WTC11 (cell line): ENCODE measurements at regions not wholly inside any gene's neighbourhood (a gene's known extent, or its start where the extent isn't known, plus 50 kb on each side); places are given as distances from the start of the nearest gene placed in this dataset.
"Not testable (repeated sequence)": the region's sequence is repeated elsewhere in the genome, so short reads cannot be mapped to it uniquely, and the experiment has no call there.

Experiments used
- ATAC-seq: fragments of 200-7000 bp; cut with Tn5 transposase; 2 replicates; pipeline ENCODE4 v1.10.0; 2021; ENCODE audit warnings: mild to moderate bottlenecking, moderate library complexity
- CTCF ChIA-PET: fragments of 300-600 bp; sonication (Branson Sonifier 250); formaldehyde crosslinking; loops from one replicate; lab custom pipeline; 2021; ENCODE audit warnings: antibody characterized with exemption; lab: Charles Lee
- POLR2A ChIA-PET: fragments of 350-600 bp; sonication (Branson Sonifier 250); formaldehyde crosslinking; loops from one replicate; lab custom pipeline; 2021; ENCODE audit warnings: antibody characterized with exemption; lab: Charles Lee
- DNase-seq: peaks from one replicate; pipeline ENCODE4 v3.0.0; 2021; ENCODE audit warnings: low spot score
- H3K27ac Mint-ChIP-seq: 2 replicates; pipeline ENCODE4 v1.8.0; 2021; ENCODE audit warnings: mixed read lengths
- H3K27me3 Mint-ChIP-seq: 2 replicates; pipeline ENCODE4 v1.8.0; 2021; ENCODE audit warnings: low read depth, mild to moderate bottlenecking, moderate library complexity, mixed read lengths
- H3K36me3 Mint-ChIP-seq: 2 replicates; pipeline ENCODE4 v1.8.0; 2021; ENCODE audit warnings: mixed read lengths
- H3K4me1 Mint-ChIP-seq: 2 replicates; pipeline ENCODE4 v1.8.0; 2022; ENCODE audit warnings: mixed read lengths
- H3K4me3 Mint-ChIP-seq: 2 replicates; pipeline ENCODE4 v1.8.0; 2021; ENCODE audit warnings: mild to moderate bottlenecking, moderate library complexity, mixed read lengths
- H3K9me3 Mint-ChIP-seq: 2 replicates; pipeline ENCODE4 v1.8.0; 2021; ENCODE audit warnings: mixed read lengths
- NFYB ChIP-seq: sonication (generic); formaldehyde crosslinking; conservative IDR thresholded peaks from 2 replicates; pipeline ENCODE4 v1.8.0; 2022; ENCODE audit warnings: low read depth, missing genetic modification reagents

DNA sequence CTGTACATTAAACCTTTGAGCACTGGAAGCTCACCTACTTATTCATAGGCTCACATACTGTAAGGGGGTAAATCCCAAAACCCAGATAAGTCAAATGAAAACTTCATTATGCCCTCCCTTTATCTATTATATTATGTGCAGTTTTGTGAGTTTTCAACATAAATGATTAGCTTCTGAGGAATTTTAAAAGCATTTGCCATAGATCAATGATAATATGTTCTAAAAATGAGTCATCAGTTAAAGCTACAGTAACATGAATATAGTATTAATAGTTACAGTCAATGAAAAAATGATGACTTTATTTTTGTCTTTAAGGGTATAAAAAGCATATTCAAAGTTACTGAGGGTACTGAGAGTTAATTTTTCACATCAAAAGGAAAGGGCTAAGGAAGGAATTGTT, 151.9 kb downstream of the SPATA31A6 start:
- peaks cover 15% of the 10 kb centered on the region for H3K4me1 Mint-ChIP-seq
- ATAC-seq, result not testable (repeated sequence)

GRCh38 chr9:42335984-42336657, 152.7 kb downstream of the SPATA31A6 start:
- CTCF ChIA-PET, result not testable (repeated sequence)

More for the DNA sequence above, 151.9 kb downstream of the SPATA31A6 start:
- DNase-seq, H3K36me3 Mint-ChIP-seq, H3K27me3 Mint-ChIP-seq, H3K27ac Mint-ChIP-seq, H3K4me3 Mint-ChIP-seq, H3K9me3 Mint-ChIP-seq, POLR2A ChIA-PET, CTCF ChIA-PET: not testable (repeated sequence)

GRCh38 chr9:42338275-42338674, 154.8 kb downstream of the SPATA31A6 start:
- H3K36me3 Mint-ChIP-seq, H3K4me1 Mint-ChIP-seq, H3K9me3 Mint-ChIP-seq, ATAC-seq, H3K4me3 Mint-ChIP-seq, POLR2A ChIA-PET, CTCF ChIA-PET, H3K27me3 Mint-ChIP-seq, H3K27ac Mint-ChIP-seq, DNase-seq: not testable (repeated sequence)

More at GRCh38 chr9:42335984-42336657, 152.7 kb downstream of the SPATA31A6 start:
- POLR2A ChIA-PET, DNase-seq, ATAC-seq, H3K4me3 Mint-ChIP-seq, H3K27ac Mint-ChIP-seq, H3K9me3 Mint-ChIP-seq, H3K27me3 Mint-ChIP-seq, H3K4me1 Mint-ChIP-seq, H3K36me3 Mint-ChIP-seq: not testable (repeated sequence)

DNA sequence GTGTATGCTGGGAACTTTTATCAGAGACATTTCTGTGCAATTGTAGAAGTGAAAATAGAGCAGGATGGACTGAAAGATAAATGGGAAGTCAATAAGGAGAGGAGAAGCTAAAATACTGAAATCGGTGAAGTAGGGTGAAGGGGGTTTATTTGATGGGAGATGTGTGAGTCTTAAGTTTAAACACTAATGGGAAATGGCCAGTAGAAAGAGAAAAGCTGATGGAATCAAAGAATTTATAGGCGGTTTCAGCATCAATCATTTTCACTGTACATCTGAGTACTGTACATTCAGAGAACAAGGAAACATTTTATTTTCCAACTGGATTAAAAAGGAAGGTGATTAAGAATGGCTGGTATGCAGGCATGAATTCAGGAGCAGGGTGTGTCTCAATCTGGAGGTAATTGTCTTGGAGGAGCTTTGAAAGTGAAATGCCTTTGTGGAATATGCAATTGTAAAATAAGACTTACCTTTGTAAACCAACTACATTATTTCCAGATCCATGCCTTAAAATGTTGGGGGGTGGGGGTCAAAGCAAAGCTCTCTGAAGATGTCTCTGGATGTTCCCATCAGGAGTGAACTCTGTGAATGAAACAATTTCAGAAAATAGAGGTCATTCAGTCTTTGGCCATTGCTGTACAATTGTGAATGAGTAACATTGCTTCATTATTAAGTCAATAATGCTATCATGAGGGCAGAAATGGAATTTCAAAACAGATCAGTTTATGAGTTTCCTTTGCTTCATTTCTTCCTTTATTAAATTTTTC, 156.4 kb downstream of the SPATA31A6 start:
- H3K4me1 Mint-ChIP-seq, DNase-seq, CTCF ChIA-PET, ATAC-seq, H3K27me3 Mint-ChIP-seq, H3K9me3 Mint-ChIP-seq, H3K4me3 Mint-ChIP-seq, H3K36me3 Mint-ChIP-seq, POLR2A ChIA-PET: not testable (repeated sequence)
- peak overlapping the region; percentile 48; the same call in 1 of the 2 replicates for H3K27ac Mint-ChIP-seq

DNA sequence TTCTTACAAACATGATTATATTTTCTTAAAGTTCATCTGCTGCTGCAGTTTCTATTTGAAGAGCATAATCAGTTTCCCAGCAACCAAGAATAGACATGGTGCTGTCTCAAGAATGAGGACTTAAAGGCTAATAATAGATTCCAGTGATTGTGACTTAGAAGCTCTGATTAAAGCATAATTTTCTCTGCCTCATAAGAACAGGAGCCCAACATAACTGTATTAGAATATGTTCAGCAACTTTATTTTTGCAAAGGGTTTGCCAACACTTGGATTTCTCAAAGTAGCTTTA, 156.9 kb downstream of the SPATA31A6 start:
- H3K4me1 Mint-ChIP-seq, ATAC-seq, POLR2A ChIA-PET, H3K27me3 Mint-ChIP-seq, DNase-seq, H3K9me3 Mint-ChIP-seq, H3K27ac Mint-ChIP-seq, H3K36me3 Mint-ChIP-seq, CTCF ChIA-PET, H3K4me3 Mint-ChIP-seq: not testable (repeated sequence)

DNA sequence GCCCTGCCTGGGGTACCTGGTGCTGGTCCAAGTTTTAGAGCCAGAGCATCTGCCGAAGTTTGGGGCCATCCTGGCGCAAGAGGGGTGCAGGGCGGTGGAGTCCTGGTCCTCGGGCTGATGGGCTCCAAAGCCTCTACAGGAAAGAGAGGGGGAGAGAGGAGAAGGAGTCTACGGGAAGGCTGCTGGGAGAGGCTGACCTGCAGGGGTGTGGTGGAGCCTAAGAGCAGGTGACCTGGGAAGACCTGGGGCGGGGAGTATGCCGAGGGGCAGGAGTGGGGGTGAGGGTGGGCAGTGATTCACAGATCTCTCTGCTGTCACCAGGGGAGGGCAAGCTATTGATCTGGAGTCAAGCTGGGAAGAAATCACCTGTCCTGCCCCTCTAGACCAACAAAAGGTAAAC, 158.4 kb downstream of the SPATA31A6 start:
- POLR2A ChIA-PET, CTCF ChIA-PET, H3K4me3 Mint-ChIP-seq, H3K27ac Mint-ChIP-seq, H3K9me3 Mint-ChIP-seq, H3K27me3 Mint-ChIP-seq, ATAC-seq, H3K4me1 Mint-ChIP-seq, DNase-seq, H3K36me3 Mint-ChIP-seq: not testable (repeated sequence)

GRCh38 chr9:42342297-42342696, 158.8 kb downstream of the SPATA31A6 start:
- H3K27me3 Mint-ChIP-seq, H3K9me3 Mint-ChIP-seq, ATAC-seq, DNase-seq, CTCF ChIA-PET, H3K27ac Mint-ChIP-seq, POLR2A ChIA-PET, H3K4me3 Mint-ChIP-seq, H3K4me1 Mint-ChIP-seq, H3K36me3 Mint-ChIP-seq: not testable (repeated sequence)

DNA sequence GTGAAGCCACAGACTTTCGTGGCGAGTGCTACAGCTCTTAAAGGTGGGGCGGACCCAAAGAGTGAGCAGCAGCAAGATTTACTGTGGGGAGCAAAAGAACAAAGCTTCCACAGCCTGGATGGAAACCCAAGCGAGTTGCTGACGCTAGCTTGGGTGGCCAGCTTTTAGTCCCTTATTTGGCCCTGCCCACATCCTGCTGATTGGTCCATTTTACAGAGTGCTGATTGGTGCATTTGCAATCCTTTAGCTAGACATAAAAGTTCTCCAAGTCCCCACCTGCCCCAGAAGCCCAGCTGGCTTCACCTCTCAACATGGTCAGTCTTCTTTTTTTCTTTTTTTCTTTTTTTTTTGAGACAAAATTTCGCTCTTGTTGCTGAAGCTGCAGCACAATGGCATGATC, 161.0 kb downstream of the SPATA31A6 start:
- CTCF ChIA-PET, POLR2A ChIA-PET, H3K9me3 Mint-ChIP-seq, H3K27ac Mint-ChIP-seq, H3K36me3 Mint-ChIP-seq, H3K4me3 Mint-ChIP-seq, H3K4me1 Mint-ChIP-seq, ATAC-seq, H3K27me3 Mint-ChIP-seq, DNase-seq: not testable (repeated sequence)
- TF ChIP-seq NFYB (CRISPR knock-in tag), result peak; percentile 44; the same call in 1 of the 2 replicates

DNA sequence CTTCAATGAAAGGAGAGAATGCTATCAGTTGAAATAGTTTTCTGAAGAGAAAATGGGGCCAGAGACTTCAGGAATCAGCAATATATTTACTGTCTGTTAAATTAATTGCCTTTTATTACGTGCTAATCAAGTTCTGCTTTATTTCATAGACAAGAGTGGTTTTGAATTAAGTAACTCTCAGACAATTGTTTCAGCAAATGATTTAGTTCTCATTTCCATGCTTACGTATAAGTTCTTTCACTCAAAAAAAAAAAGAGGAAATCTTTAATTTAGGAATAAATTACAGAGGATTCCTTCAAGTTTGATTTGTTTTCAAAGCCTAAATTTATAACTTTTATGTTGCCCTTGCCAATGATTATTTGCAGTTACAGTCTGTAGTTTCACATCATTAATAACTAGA, 163.5 kb downstream of the SPATA31A6 start:
- H3K27ac Mint-ChIP-seq, H3K36me3 Mint-ChIP-seq, CTCF ChIA-PET, ATAC-seq, H3K9me3 Mint-ChIP-seq, H3K27me3 Mint-ChIP-seq, POLR2A ChIA-PET, H3K4me3 Mint-ChIP-seq, DNase-seq, H3K4me1 Mint-ChIP-seq: not testable (repeated sequence)

- H3K36me3 Mint-ChIP-seq, H3K27me3 Mint-ChIP-seq, CTCF ChIA-PET, DNase-seq, ATAC-seq, H3K9me3 Mint-ChIP-seq, H3K27ac Mint-ChIP-seq, POLR2A ChIA-PET, H3K4me3 Mint-ChIP-seq, H3K4me1 Mint-ChIP-seq: not testable (repeated sequence)
These were observed 165.7 kb downstream of the SPATA31A6 start for GRCh38 chr9:42349181-42349580.

- CTCF ChIA-PET, result not testable (repeated sequence)
These were observed 167.0 kb downstream of the SPATA31A6 start for GRCh38 chr9:42350412-42350811.

GRCh38 chr9:42357604-42358373, 174.3 kb downstream of the SPATA31A6 start:
- H3K9me3 Mint-ChIP-seq, H3K36me3 Mint-ChIP-seq, H3K27me3 Mint-ChIP-seq, CTCF ChIA-PET, H3K27ac Mint-ChIP-seq, POLR2A ChIA-PET, DNase-seq: not testable (repeated sequence)
- H3K4me3 Mint-ChIP-seq, result peak overlapping the region; percentile 73
- ATAC-seq, result peak; percentile 54
- peaks cover 25% of the 10 kb centered on the region for H3K4me1 Mint-ChIP-seq

More at GRCh38 chr9:42350412-42350811, 167.0 kb downstream of the SPATA31A6 start:
- H3K9me3 Mint-ChIP-seq, H3K4me3 Mint-ChIP-seq, DNase-seq, ATAC-seq, H3K36me3 Mint-ChIP-seq, H3K4me1 Mint-ChIP-seq, H3K27ac Mint-ChIP-seq, H3K27me3 Mint-ChIP-seq, POLR2A ChIA-PET: not testable (repeated sequence)
